Amniotic epithelial cell (primary cell): ENCODE measurements at regions not wholly inside any gene's neighbourhood (a gene's known extent, or its start where the extent isn't known, plus 50 kb on each side); places are given as distances from the start of the nearest gene placed in this dataset.

Experiments
- DNase-seq: peaks from one replicate; pipeline ENCODE4 v3.0.0-alpha.2; 2010; ENCODE audit warnings: low read depth

- DNase-seq: no peak
Observed at GRCh38 chr1:208298593-208299269, 54.5 kb upstream of the PLXNA2 start.

DNA sequence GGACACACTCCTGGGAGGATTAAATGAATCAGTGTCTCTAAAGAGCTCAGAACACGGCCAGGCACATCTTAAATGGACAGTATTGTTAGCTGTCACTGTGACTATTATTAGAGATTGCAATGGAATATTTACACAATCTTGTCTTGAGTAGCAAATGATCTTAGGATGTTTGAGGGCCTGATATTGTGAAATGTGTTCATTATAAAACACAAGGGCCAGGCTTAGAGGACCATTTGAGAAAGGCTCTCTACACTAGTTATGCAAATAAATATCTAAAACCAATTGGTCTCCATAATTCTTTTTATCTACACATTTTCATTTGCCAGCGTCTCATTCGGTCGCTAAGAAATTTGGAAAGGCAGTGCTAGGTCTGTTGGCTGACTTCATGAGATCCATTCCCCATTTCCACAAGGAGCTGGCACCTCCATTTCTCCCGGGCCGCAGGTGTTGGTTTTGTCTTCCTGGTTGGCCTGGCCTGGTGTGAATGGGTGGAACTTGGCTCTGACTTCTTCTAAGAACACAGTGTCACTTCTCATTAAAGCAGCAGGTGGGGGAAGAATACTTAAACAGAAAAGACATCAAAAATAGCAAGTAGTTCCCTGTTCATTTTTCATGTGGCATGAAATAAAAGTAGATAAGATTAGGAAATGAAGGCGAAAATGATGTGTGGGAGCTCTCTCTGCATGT is 56.0 kb upstream of the PLXNA2 start:
- no peak for DNase-seq

GRCh38 chr1:208302699-208303238 is 58.6 kb upstream of the PLXNA2 start:
- no peak for DNase-seq

GRCh38 chr1:208303743-208304712 is 59.8 kb upstream of the PLXNA2 start:
- no peak for DNase-seq

GRCh38 chr1:208308221-208308620 is 64.0 kb upstream of the PLXNA2 start:
- DNase-seq: no peak

DNA sequence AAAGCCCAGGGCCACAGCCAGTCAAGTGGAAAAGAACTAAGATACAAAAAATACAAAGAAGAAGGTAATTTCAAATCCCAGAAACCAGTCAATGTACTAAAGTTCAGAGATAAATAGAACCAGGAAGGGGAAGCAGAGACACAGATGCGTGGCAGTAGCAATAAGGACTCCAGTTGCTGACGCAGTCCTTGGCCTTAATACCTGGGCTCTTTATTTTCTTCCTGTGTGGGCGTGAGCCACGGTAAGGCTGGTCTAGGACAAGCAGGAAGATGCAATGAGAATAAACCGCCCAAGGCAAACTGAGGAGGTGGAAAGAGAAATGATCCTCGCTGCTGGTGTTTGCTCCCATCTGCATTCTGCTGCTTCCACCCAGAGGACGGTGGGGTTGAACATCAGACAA is 65.6 kb upstream of the PLXNA2 start:
- DNase-seq: no peak

- peak; percentile 5 for DNase-seq
Observed at GRCh38 chr1:208312706-208313105, 68.5 kb upstream of the PLXNA2 start.

- DNase-seq: no peak
Observed at GRCh38 chr1:208314431-208314830, 70.2 kb upstream of the PLXNA2 start.

DNA sequence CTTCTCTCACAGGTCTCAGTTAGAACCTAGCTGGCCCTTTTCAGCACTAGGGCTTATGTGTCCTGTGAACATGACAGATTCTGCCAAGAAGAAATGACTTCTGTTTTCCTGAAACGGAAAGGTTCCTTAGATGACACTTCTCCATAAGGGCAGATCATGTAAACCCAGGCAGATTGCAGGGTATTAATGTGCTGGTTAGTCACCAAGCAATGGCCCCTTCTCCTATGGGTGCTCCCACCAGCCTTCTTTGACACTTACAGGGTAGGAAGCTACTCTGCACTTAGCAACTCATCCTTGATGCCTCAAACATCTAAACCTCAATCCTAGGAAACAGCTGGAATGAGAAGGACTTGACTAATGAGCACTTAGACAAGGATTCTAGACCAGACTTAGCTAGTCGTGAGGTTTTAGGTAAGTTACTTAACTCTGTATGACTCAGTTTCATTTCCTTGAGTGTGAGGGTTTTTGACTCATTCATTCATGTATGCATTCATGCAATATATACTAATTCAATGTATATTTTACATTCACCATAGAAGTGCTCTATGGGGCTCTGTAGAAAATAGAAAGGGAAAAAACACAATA is 74.1 kb upstream of the PLXNA2 start:
- DNase-seq: peak; percentile 5

GRCh38 chr1:208324005-208324404 is 79.8 kb upstream of the PLXNA2 start:
- peak; percentile 7 for DNase-seq

DNA sequence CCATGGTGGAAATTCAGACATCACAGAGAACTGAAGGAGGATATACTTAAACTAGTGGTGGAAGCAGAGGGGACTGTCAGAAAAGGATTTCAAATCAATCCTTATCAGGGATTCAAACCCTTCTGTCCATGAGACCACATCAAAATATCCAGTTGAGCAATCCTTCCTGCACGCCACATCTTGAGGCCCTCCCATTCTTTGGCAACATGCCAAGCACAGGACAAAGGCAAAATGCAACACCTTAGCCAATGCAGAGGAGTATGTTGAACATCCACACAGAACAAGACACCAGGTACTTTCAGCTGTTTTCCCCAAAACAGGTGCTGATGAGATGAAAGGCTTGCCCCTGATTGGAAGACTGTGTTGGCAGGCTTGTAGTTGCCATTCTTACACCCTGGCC is 81.8 kb upstream of the PLXNA2 start:
- no peak for DNase-seq

GRCh38 chr1:208329300-208329699 is 85.1 kb upstream of the PLXNA2 start:
- DNase-seq: no peak

- DNase-seq: no peak
Observed at GRCh38 chr1:208332036-208332773, 88.0 kb upstream of the PLXNA2 start.

DNA sequence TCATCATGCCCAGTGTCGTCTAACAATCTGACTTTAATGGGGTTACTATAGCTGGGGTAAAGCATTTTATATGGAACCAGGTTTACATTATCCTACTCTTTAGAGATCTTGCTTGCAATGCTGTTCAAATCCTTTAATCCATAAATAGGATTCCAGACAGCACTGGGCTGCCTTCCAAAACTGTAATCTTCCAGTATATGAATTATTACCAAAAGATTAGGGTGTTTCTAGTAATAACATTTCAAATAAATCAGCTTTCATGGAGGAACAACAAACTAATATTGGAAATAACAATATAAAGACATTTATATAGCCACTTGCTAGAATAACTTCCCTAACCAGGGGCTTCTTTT is 88.6 kb upstream of the PLXNA2 start:
- peak; percentile 46 for DNase-seq

DNA sequence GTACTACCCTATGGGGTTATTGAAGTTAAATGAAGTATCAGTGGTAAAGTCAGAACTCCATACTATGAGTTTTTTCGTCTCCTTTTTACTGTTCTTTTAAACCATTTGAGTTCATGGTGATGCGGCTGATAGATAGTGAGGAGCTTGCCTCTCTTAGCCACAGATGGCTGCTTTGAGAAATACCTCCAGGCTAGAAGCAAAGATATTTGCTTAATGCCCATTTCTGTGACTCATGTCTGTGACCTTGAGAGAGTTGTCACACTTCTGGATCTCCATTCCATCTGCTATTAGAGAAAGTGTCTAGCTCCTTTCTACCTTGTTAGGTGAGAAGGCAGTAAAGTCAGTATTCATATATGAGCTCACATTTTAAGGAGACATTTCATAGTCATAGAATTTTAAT is 89.5 kb upstream of the PLXNA2 start:
- DNase-seq: peak; percentile 4

DNA sequence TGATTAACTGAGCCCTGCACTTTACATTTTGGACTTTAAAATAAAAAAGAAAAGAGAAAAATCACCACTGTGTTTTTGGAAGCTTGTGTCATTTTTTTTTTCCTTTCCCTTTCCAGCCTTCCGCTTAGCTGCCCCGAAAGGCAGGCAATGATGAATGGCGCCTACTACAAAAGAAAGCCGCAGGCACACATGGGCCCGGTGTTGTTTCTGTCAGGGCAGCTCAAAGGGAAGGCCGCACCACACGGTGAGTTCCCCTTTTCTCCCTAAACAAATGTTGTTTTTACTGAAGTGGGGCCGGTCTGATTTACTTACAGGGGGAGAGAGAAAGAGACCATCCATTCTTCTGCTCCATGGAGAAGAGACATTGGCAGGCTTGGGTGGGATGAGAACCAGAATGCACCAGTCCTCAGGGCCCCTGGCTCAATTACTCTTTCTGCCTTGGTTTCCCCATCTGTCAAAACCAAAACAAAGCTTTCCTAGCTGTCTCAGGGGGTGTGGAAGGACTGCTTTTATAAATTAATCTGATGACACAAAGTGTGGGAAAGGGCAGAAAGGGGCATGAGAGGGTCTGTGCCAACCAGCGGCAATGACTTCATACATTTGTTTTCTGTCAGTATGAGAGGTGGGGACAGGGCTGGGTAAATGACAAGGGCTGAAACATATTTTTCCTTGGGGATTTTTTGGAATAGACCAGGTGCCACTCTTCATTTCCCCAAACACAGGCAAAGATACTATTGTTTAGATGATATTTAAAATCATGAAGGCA is 91.4 kb upstream of the PLXNA2 start:
- DNase-seq: no peak

- no peak for DNase-seq
Observed at GRCh38 chr1:208336137-208336518, 91.9 kb upstream of the PLXNA2 start.

DNA sequence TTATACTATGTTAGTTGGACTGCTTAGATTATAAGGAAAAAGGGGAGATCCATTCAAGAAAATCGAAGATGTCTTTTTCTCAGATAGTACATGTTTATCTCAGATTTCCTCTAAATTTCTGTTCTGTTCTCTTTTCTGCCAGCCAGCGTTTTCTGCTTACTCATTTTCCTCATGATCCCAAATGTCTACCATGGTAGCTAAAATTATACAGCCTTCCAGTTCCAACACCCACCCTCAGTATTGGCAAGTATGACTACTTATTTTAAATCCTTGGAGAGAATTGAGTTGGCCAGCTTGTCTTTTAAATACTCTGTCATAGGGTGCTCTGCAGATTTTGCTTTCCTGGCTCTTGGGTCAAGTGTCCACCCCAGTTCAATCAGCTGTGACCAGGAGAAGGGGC is 95.7 kb upstream of the PLXNA2 start:
- DNase-seq: no peak

- no peak for DNase-seq
Observed at GRCh38 chr1:208343226-208343625, 99.0 kb upstream of the PLXNA2 start.

DNA sequence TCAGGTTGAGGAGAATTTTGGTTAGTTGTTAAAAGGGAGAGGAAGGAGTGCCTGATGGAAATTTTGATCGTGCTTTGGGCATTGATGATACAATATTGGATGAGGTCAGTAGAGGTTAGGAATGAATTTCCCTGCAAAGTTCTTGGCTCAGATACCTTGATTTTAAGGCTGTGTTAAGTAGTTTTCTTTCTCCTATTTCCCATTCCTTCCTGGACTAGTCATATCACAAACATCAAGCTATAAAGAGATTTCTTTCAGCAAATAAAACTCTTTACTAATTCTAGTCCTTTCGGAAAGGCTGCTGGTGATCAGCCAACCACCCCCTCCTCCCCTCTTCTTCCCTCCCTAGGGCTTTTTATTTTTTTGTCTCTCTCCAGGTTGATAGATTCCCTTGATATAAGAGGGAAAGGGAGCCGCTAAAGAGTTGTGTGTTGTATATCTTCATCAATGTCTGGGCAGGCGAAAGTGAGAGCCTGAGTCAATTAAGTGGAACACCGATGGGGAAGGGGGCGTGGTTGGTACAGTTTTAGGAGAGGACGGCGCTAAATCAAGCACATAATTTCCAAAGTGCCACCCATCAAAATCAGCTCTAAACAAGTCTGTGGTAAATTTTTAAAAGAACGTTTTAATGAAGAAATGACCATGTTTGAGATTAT is 100.1 kb upstream of the PLXNA2 start:
- no peak for DNase-seq
